CD8-positive, alpha-beta memory T cell (primary cell): ENCODE measurements at regions not wholly inside any gene's neighbourhood (a gene's known extent, or its start where the extent isn't known, plus 50 kb on each side); places are given as distances from the start of the nearest gene placed in this dataset.

Experiments used
- CTCF ChIA-PET: fragments of 350-600 bp; sonication (Branson Sonifier 250); formaldehyde crosslinking; loops from one replicate; lab custom pipeline; 2021; ENCODE audit warnings: antibody characterized with exemption; lab: Charles Lee
- POLR2A ChIA-PET: fragments of 350-600 bp; sonication (Branson Sonifier 250); formaldehyde crosslinking; loops from one replicate; lab custom pipeline; 2021; ENCODE audit warnings: antibody characterized with exemption; lab: Charles Lee
- DNase-seq, 5 donors: peaks; one replicate each; pipeline versions ENCODE4 v3.0.0 to v3.0.0-alpha.2; 2020 to 2022; ENCODE audit warnings: mixed read lengths in 1 of 5
- H3K27ac ChIP-seq: one replicate; pipeline ENCODE4 v1.7.0; 2013; ENCODE audit warnings: low read depth, mild to moderate bottlenecking, low read length, moderate library complexity
- H3K27me3 ChIP-seq: 2 replicates; pipeline ENCODE4 v1.7.0; 2013; ENCODE audit warnings: low read length, mild to moderate bottlenecking; ENCODE audit not compliant: insufficient read depth, poor library complexity, severe bottlenecking
- H3K36me3 ChIP-seq: 2 replicates; pipeline ENCODE4 v1.7.0; 2013; ENCODE audit warnings: mild to moderate bottlenecking, low read length, moderate library complexity; ENCODE audit not compliant: insufficient read depth
- H3K4me1 ChIP-seq: 2 replicates; pipeline ENCODE4 v1.7.0; 2013; ENCODE audit warnings: mild to moderate bottlenecking, low read length, moderate library complexity; ENCODE audit not compliant: insufficient read depth
- H3K4me3 ChIP-seq: 2 replicates; pipeline ENCODE4 v1.7.0; 2013; ENCODE audit warnings: mild to moderate bottlenecking, low read length
- H3K9me3 ChIP-seq: 2 replicates; pipeline ENCODE4 v1.7.0; 2013; ENCODE audit warnings: mild to moderate bottlenecking, low read length
- H3K27ac Mint-ChIP-seq, 8 donors: one replicate each; pipeline ENCODE4 v1.8.0; 2020 to 2021; ENCODE audit warnings: mixed read lengths in 8 of 8, mild to moderate bottlenecking in 6 of 8, inconsistent platforms in 3 of 8, moderate library complexity in 3 of 8
- H3K27me3 Mint-ChIP-seq, 2 donors: one replicate each; pipeline ENCODE4 v1.8.0; 2020 to 2021; ENCODE audit warnings: mixed read lengths in 2 of 2, mild to moderate bottlenecking in 1 of 2, moderate library complexity in 1 of 2
- H3K36me3 Mint-ChIP-seq, 3 donors: one replicate each; pipeline ENCODE4 v1.8.0; 2020 to 2021; ENCODE audit warnings: mixed read lengths in 3 of 3, inconsistent platforms in 1 of 3, mild to moderate bottlenecking in 1 of 3
- H3K4me1 Mint-ChIP-seq, 3 donors: one replicate each; pipeline ENCODE4 v1.8.0; 2020 to 2021; ENCODE audit warnings: mixed read lengths in 3 of 3, inconsistent platforms in 1 of 3, mild to moderate bottlenecking in 1 of 3
- H3K4me3 Mint-ChIP-seq, 7 donors: one replicate each; pipeline ENCODE4 v1.8.0; 2020 to 2021; ENCODE audit warnings: mixed read lengths in 7 of 7, mild to moderate bottlenecking in 6 of 7, moderate library complexity in 4 of 7, inconsistent platforms in 2 of 7
- H3K9me3 Mint-ChIP-seq, 5 donors: one replicate each; pipeline ENCODE4 v1.8.0; 2020 to 2022; ENCODE audit warnings: mixed read lengths in 5 of 5, mild to moderate bottlenecking in 3 of 5, moderate library complexity in 2 of 5, inconsistent platforms in 1 of 5

GRCh38 chr2:41726364-41726763 is 321.5 kb upstream of the PKDCC start:
- no peaks in the 10 kb centered on the region for H3K4me1 ChIP-seq
- Mint-ChIP-seq H3K4me3 (no peak overlapping the region), H3K27me3 (peaks cover 2 to 8% of the 10 kb centered on the region in 2 donors), H3K9me3 (peaks cover 0 to 2% (median 0%) of the 10 kb centered on the region in 5 donors), H3K36me3 (no peaks in the 10 kb centered on the region), H3K27ac (no peak overlapping the region), H3K4me1 (no peaks in the 10 kb centered on the region)
- H3K27me3 ChIP-seq, result no peaks in the 10 kb centered on the region
- H3K4me3 ChIP-seq, result no peak overlapping the region
- ChIA-PET POLR2A (no interaction called here), CTCF (no interaction called here)
- H3K27ac ChIP-seq, result no peak overlapping the region
- H3K9me3 ChIP-seq, result no peaks in the 10 kb centered on the region
- H3K36me3 ChIP-seq, result no peaks in the 10 kb centered on the region
- DNase-seq, result no peak

- H3K4me1 ChIP-seq, result no peaks in the 10 kb centered on the region
- Mint-ChIP-seq H3K27me3 (peaks cover 2 to 15% of the 10 kb centered on the region in 2 donors), H3K27ac (no peak overlapping the region), H3K36me3 (no peaks in the 10 kb centered on the region), H3K9me3 (peaks cover 0 to 2% (median 0%) of the 10 kb centered on the region in 5 donors), H3K4me1 (no peaks in the 10 kb centered on the region), H3K4me3 (no peak overlapping the region)
- ChIA-PET CTCF (no interaction called here), POLR2A (no interaction called here)
- no peaks in the 10 kb centered on the region for H3K36me3 ChIP-seq
- H3K4me3 ChIP-seq, result no peak overlapping the region
- no peaks in the 10 kb centered on the region for H3K27me3 ChIP-seq
- H3K27ac ChIP-seq, result no peak overlapping the region
- no peak for DNase-seq
- no peaks in the 10 kb centered on the region for H3K9me3 ChIP-seq
These were observed 320.7 kb upstream of the PKDCC start for GRCh38 chr2:41727152-41727551.

- Histone ChIP-seq H3K4me3 (no peak overlapping the region), H3K27me3 (no peaks in the 10 kb centered on the region), H3K9me3 (no peaks in the 10 kb centered on the region), H3K4me1 (no peaks in the 10 kb centered on the region), H3K36me3 (no peaks in the 10 kb centered on the region), H3K27ac (no peak overlapping the region)
- H3K4me3 Mint-ChIP-seq, result no peak overlapping the region
- H3K36me3 Mint-ChIP-seq, result no peaks in the 10 kb centered on the region
- H3K27ac Mint-ChIP-seq, result no peak overlapping the region
- peaks cover 0 to 2% (median 0%) of the 10 kb centered on the region in 5 donors for H3K9me3 Mint-ChIP-seq
- H3K4me1 Mint-ChIP-seq, result no peaks in the 10 kb centered on the region
- POLR2A ChIA-PET, result no interaction called here
- DNase-seq, result no peak
- peaks cover 2 to 20% of the 10 kb centered on the region in 2 donors for H3K27me3 Mint-ChIP-seq
- CTCF ChIA-PET, result no interaction called here
These were observed 320.1 kb upstream of the PKDCC start for GRCh38 chr2:41727711-41728110.

- no peak overlapping the region for H3K4me3 ChIP-seq
- no peaks in the 10 kb centered on the region for H3K9me3 ChIP-seq
- Mint-ChIP-seq H3K36me3 (no peaks in the 10 kb centered on the region), H3K27me3 (peaks cover 2 to 20% of the 10 kb centered on the region in 2 donors), H3K4me3 (no peak overlapping the region), H3K4me1 (no peaks in the 10 kb centered on the region), H3K27ac (no peak overlapping the region), H3K9me3 (peaks cover 0 to 2% (median 0%) of the 10 kb centered on the region in 5 donors)
- no peaks in the 10 kb centered on the region for H3K27me3 ChIP-seq
- ChIA-PET POLR2A (no interaction called here), CTCF (no interaction called here)
- no peaks in the 10 kb centered on the region for H3K36me3 ChIP-seq
- H3K4me1 ChIP-seq, result no peaks in the 10 kb centered on the region
- DNase-seq, result no peak
- H3K27ac ChIP-seq, result no peak overlapping the region
These were observed 319.0 kb upstream of the PKDCC start for GRCh38 chr2:41728788-41729338.

GRCh38 chr2:41729800-41730364 is 317.9 kb upstream of the PKDCC start:
- Histone ChIP-seq H3K4me3 (no peak overlapping the region), H3K9me3 (no peaks in the 10 kb centered on the region), H3K27ac (no peak overlapping the region), H3K27me3 (no peaks in the 10 kb centered on the region), H3K4me1 (no peaks in the 10 kb centered on the region), H3K36me3 (no peaks in the 10 kb centered on the region)
- peaks cover 0 to 2% (median 0%) of the 10 kb centered on the region in 5 donors for H3K9me3 Mint-ChIP-seq
- H3K36me3 Mint-ChIP-seq, result no peaks in the 10 kb centered on the region
- H3K4me1 Mint-ChIP-seq, result no peaks in the 10 kb centered on the region
- ChIA-PET CTCF (no interaction called here), POLR2A (no interaction called here)
- H3K4me3 Mint-ChIP-seq, result no peak overlapping the region
- no peak for DNase-seq
- peaks cover 2 to 25% of the 10 kb centered on the region in 2 donors for H3K27me3 Mint-ChIP-seq
- H3K27ac Mint-ChIP-seq, result no peak overlapping the region

- Mint-ChIP-seq H3K27me3 (peaks cover 10 to 42% of the 10 kb centered on the region in 2 donors), H3K9me3 (peaks cover 0 to 10% (median under 1%) of the 10 kb centered on the region in 5 donors)
- POLR2A ChIA-PET, result no interaction called here
These were observed 312.8 kb upstream of the PKDCC start for GRCh38 chr2:41735006-41735405.

GRCh38 chr2:41735476-41735875 is 312.3 kb upstream of the PKDCC start:
- H3K4me1 Mint-ChIP-seq, result no peaks in the 10 kb centered on the region
- Histone ChIP-seq H3K27ac (no peak overlapping the region), H3K4me1 (no peaks in the 10 kb centered on the region), H3K4me3 (no peak overlapping the region), H3K9me3 (no peaks in the 10 kb centered on the region), H3K27me3 (no peaks in the 10 kb centered on the region), H3K36me3 (no peaks in the 10 kb centered on the region)
- ChIA-PET CTCF (no interaction called here), POLR2A (no interaction called here)
- no peak for DNase-seq
- H3K9me3 Mint-ChIP-seq, result peaks cover 0 to 12% (median 3%) of the 10 kb centered on the region in 5 donors
- no peak overlapping the region for H3K27ac Mint-ChIP-seq
- peaks cover 13 to 38% of the 10 kb centered on the region in 2 donors for H3K27me3 Mint-ChIP-seq
- H3K4me3 Mint-ChIP-seq, result no peak overlapping the region
- H3K36me3 Mint-ChIP-seq, result no peaks in the 10 kb centered on the region

More at GRCh38 chr2:41735006-41735405, 312.8 kb upstream of the PKDCC start:
- H3K4me3 ChIP-seq, result no peak overlapping the region
- no peaks in the 10 kb centered on the region for H3K27me3 ChIP-seq
- no peak for DNase-seq
- no peaks in the 10 kb centered on the region for H3K9me3 ChIP-seq
- Mint-ChIP-seq H3K27ac (no peak overlapping the region), H3K4me1 (no peaks in the 10 kb centered on the region), H3K4me3 (no peak overlapping the region), H3K36me3 (no peaks in the 10 kb centered on the region)
- CTCF ChIA-PET, result no interaction called here
- no peaks in the 10 kb centered on the region for H3K36me3 ChIP-seq
- H3K4me1 ChIP-seq, result no peaks in the 10 kb centered on the region
- H3K27ac ChIP-seq, result no peak overlapping the region

GRCh38 chr2:41736105-41736567 is 311.7 kb upstream of the PKDCC start:
- H3K27ac ChIP-seq, result no peak overlapping the region
- no peaks in the 10 kb centered on the region for H3K36me3 ChIP-seq
- H3K4me3 Mint-ChIP-seq, result no peak overlapping the region
- no peak overlapping the region for H3K27ac Mint-ChIP-seq
- no peak for DNase-seq
- H3K27me3 Mint-ChIP-seq, result peaks cover 13 to 37% of the 10 kb centered on the region in 2 donors
- H3K4me3 ChIP-seq, result no peak overlapping the region
- POLR2A ChIA-PET, result no interaction called here
- peaks cover 0 to 13% (median 5%) of the 10 kb centered on the region in 5 donors for H3K9me3 Mint-ChIP-seq
- H3K36me3 Mint-ChIP-seq, result no peaks in the 10 kb centered on the region
- CTCF ChIA-PET, result no interaction called here
- H3K4me1 Mint-ChIP-seq, result no peaks in the 10 kb centered on the region
- no peaks in the 10 kb centered on the region for H3K4me1 ChIP-seq
- H3K9me3 ChIP-seq, result no peaks in the 10 kb centered on the region
- H3K27me3 ChIP-seq, result no peaks in the 10 kb centered on the region
